PC-3 (cell line): ENCODE measurements at regions not wholly inside any gene's neighbourhood (a gene's known extent, or its start where the extent isn't known, plus 50 kb on each side); places are given as distances from the start of the nearest gene placed in this dataset.

Experiments
- ATAC-seq: fragments of 200-7000 bp; cut with Tn5 transposase; 2 replicates; pipeline ENCODE4 v1.9.1; 2020; ENCODE audit warnings: mild to moderate bottlenecking, moderate library complexity
- BruUV-seq: library from RNA; stranded (reverse); fragments of 400-500 nt; replicated peaks from 2 replicates; lab custom pipeline; 2021; lab: Mats Ljungman, UMichigan
- CTCF ChIA-PET: fragments of 300-600 bp; sonication (Branson Sonifier 250); formaldehyde crosslinking; loops from one replicate; lab custom pipeline; 2022; ENCODE audit warnings: antibody characterized with exemption; lab: Charles Lee
- POLR2A ChIA-PET: fragments of 300-600 bp; sonication (Branson Sonifier 250); formaldehyde crosslinking; loops from one replicate; lab custom pipeline; 2022; ENCODE audit warnings: antibody characterized with exemption; ENCODE audit not compliant: unreplicated experiment; lab: Charles Lee
- DNase-seq: peaks from one replicate; pipeline ENCODE4 v3.0.0-alpha.2; 2015
- H2AFZ ChIP-seq: fragments of 300-600 bp; sonication (generic); 2 replicates; pipeline ENCODE4 v1.6.0; 2016; ENCODE audit warnings: antibody characterized with exemption, low read length
- H3F3A ChIP-seq: fragments of 300-600 bp; sonication (generic); one replicate; pipeline ENCODE4 v1.6.0; 2017; ENCODE audit warnings: antibody characterized with exemption, low read length, control low read depth, mild to moderate bottlenecking; ENCODE audit not compliant: unreplicated experiment
- H3K27ac ChIP-seq: fragments of 300-600 bp; sonication (generic); 2 replicates; pipeline ENCODE4 v1.5.1; 2016; ENCODE audit warnings: mild to moderate bottlenecking, low read length
- H3K27me3 ChIP-seq: fragments of 300-600 bp; sonication (generic); 2 replicates; pipeline ENCODE4 v1.6.1; 2016; ENCODE audit warnings: low read length, mixed read lengths
- H3K36me3 ChIP-seq: fragments of 300-600 bp; sonication (generic); 2 replicates; pipeline ENCODE4 v1.6.1; 2016; ENCODE audit warnings: low read depth, mixed run types, low read length, mixed read lengths
- H3K4me1 ChIP-seq: fragments of 300-600 bp; sonication (generic); 2 replicates; pipeline ENCODE4 v1.5.1; 2016; ENCODE audit warnings: low read length; ENCODE audit not compliant: insufficient read depth
- H3K4me2 ChIP-seq: fragments of 300-600 bp; sonication (generic); 2 replicates; pipeline ENCODE4 v1.6.0; 2016; ENCODE audit warnings: low read length
- H3K4me3 ChIP-seq: fragments of 300-600 bp; sonication (generic); 2 replicates; pipeline ENCODE4 v1.5.1; 2016; ENCODE audit warnings: mild to moderate bottlenecking, low read length, mixed read lengths
- H3K79me2 ChIP-seq: fragments of 300-600 bp; sonication (generic); 2 replicates; pipeline ENCODE4 v1.6.1; 2017; ENCODE audit warnings: low read length, mixed read lengths
- H3K9ac ChIP-seq: fragments of 300-600 bp; sonication (generic); 2 replicates; pipeline ENCODE4 v1.6.0; 2016; ENCODE audit warnings: mild to moderate bottlenecking, low read length
- H3K9me2 ChIP-seq: fragments of 300-600 bp; sonication (generic); replicated peaks from 2 replicates; pipeline ENCODE4 v1.6.1; 2016; ENCODE audit warnings: mixed run types, low read length, mixed read lengths
- H3K9me3 ChIP-seq: fragments of 300-600 bp; sonication (generic); 2 replicates; pipeline ENCODE4 v1.6.1; 2016; ENCODE audit warnings: low read length, mixed read lengths
- H4K20me1 ChIP-seq: fragments of 300-600 bp; sonication (generic); 2 replicates; pipeline ENCODE4 v1.6.1; 2016; ENCODE audit warnings: low read length, mixed read lengths
- EZH2 ChIP-seq: fragments of 300-600 bp; sonication (generic); IDR thresholded peaks from one replicate; pipeline ENCODE4 v1.6.1; 2017; ENCODE audit warnings: antibody characterized with exemption, mild to moderate bottlenecking, low read length; ENCODE audit not compliant: unreplicated experiment
- EZH2phosphoT487 ChIP-seq: fragments of 300-600 bp; sonication (generic); IDR thresholded peaks from 2 replicates; pipeline ENCODE4 v1.6.1; 2018; ENCODE audit warnings: mild to moderate bottlenecking, antibody characterized with exemption, low read length, borderline replicate concordance
- intact Hi-C: fragments of 100-400 bp; cut with micrococcal nuclease; formaldehyde crosslinking; loops from 2 replicates; pipeline ENCODE4 v1.9.0; 2023
- TF ChIP-seq, protein P1 (sequence below): fragments of 300-600 bp; sonication (generic); conservative IDR thresholded peaks from 2 replicates; pipeline ENCODE4 v1.5.1; 2017; ENCODE audit warnings: antibody characterized with exemption, low read depth, mild to moderate bottlenecking, low read length

DNA sequence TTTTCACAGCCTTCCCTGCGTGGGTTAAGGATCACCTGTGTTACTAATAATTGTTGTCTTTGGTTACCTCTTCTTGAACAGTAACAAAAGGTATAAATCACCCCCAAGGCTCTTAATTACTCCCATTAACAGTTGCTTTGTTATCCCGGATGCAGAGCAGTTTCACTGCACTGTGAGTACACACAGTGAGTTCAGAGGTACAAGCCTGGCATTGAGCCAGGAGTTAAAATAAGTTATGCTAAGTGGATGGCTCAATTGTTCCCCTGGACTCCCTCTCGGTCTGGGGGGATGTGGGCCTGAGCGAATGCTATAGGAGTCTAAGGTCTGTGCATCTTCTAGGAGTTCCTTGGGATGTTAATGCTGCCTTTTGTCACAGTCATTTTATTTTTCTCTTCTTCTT is 258.3 kb downstream of the ATG4C start:
- no peaks in the 10 kb centered on the region for H3K9me2 ChIP-seq
- H3K4me3 ChIP-seq, result no peak overlapping the region
- no peaks in the 10 kb centered on the region for H3K36me3 ChIP-seq
- ATAC-seq (no peak), DNase-seq (no peak)
- no peak overlapping the region for H2AFZ ChIP-seq
- no peak overlapping the region for H3K27ac ChIP-seq
- no peak overlapping the region for H3K4me2 ChIP-seq
- H3K4me1 ChIP-seq, result no peaks in the 10 kb centered on the region
- intact Hi-C loops, result no loop called here
- ChIA-PET POLR2A (no interaction called here), CTCF (no interaction called here)
- BruUV-seq, result no TSS peak
- H3K9me3 ChIP-seq, result no peaks in the 10 kb centered on the region
- no peaks in the 10 kb centered on the region for H3F3A ChIP-seq
- no peaks in the 10 kb centered on the region for H4K20me1 ChIP-seq
- TF ChIP-seq EZH2phosphoT487, result no peak
- no peak for TF ChIP-seq EZH2
- TF ChIP-seq, protein P1, sequence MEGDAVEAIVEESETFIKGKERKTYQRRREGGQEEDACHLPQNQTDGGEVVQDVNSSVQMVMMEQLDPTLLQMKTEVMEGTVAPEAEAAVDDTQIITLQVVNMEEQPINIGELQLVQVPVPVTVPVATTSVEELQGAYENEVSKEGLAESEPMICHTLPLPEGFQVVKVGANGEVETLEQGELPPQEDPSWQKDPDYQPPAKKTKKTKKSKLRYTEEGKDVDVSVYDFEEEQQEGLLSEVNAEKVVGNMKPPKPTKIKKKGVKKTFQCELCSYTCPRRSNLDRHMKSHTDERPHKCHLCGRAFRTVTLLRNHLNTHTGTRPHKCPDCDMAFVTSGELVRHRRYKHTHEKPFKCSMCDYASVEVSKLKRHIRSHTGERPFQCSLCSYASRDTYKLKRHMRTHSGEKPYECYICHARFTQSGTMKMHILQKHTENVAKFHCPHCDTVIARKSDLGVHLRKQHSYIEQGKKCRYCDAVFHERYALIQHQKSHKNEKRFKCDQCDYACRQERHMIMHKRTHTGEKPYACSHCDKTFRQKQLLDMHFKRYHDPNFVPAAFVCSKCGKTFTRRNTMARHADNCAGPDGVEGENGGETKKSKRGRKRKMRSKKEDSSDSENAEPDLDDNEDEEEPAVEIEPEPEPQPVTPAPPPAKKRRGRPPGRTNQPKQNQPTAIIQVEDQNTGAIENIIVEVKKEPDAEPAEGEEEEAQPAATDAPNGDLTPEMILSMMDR, result no peak
- H3K27me3 ChIP-seq, result peaks cover 22% of the 10 kb centered on the region; the same call in 1 of the 2 replicates
- no peak overlapping the region for H3K9ac ChIP-seq
- H3K79me2 ChIP-seq, result no peaks in the 10 kb centered on the region

DNA sequence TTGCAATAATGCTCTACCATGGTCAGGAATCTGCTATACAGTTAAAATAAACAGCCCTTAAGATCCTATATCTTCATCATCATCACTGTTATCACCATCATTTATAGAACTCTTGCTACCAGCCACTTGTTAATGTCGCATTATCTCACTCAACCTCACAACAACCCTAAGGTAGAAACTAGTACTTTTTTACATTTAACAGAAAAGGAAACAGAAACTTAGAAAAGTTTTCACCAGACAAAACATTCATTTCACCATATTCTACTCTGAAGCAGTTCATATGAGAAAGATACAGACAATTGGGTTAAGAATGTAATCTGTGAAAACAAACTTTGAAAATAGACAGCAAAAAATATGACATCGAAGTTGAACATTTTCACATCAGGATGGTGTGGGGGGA is 262.6 kb downstream of the ATG4C start:
- Histone ChIP-seq H3K4me3 (no peak overlapping the region), H3K36me3 (no peaks in the 10 kb centered on the region), H3K27ac (no peak overlapping the region), H3K9me3 (no peaks in the 10 kb centered on the region), H3K4me2 (no peak overlapping the region), H3K9me2 (no peaks in the 10 kb centered on the region), H3K27me3 (peaks cover 53% of the 10 kb centered on the region), H3K9ac (no peak overlapping the region), H3K79me2 (no peaks in the 10 kb centered on the region), H3K4me1 (no peaks in the 10 kb centered on the region), H2AFZ (no peak overlapping the region), H3F3A (no peaks in the 10 kb centered on the region), H4K20me1 (no peaks in the 10 kb centered on the region)
- DNase-seq (no peak), ATAC-seq (no peak)
- intact Hi-C loops, result no loop called here
- no TSS peak for BruUV-seq
- POLR2A ChIA-PET, result no interaction called here
- CTCF ChIA-PET, result no interaction called here
- no peak for TF ChIP-seq EZH2
- TF ChIP-seq, protein P1, result no peak

DNA sequence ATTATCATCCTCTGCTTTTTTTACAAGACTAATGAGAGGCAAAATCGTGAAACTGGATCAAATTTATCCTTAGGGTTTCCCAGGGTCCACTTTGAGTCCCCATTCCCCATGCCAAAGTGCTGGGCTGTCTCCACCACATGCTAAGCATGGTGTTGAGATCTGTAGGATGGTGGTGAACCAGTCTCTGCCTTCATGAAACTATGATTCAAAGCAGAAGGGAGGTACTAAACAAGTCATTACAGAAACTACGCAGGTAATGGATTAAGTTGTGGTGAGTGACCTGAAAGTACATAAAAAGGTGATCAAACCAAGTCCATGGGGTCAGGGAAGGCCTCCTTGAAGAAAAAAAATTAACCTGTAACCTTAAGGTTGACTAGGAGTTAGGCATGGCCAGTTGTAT is 265.2 kb downstream of the ATG4C start:
- Histone ChIP-seq H2AFZ (no peak overlapping the region), H3K27ac (no peak overlapping the region), H3K36me3 (no peaks in the 10 kb centered on the region), H3K9me2 (no peaks in the 10 kb centered on the region), H3K27me3 (peaks cover 47% of the 10 kb centered on the region), H3K4me3 (no peak overlapping the region), H3K9me3 (no peaks in the 10 kb centered on the region), H3K4me1 (no peaks in the 10 kb centered on the region), H3F3A (no peaks in the 10 kb centered on the region), H3K4me2 (no peak overlapping the region), H4K20me1 (no peaks in the 10 kb centered on the region), H3K9ac (no peak overlapping the region), H3K79me2 (no peaks in the 10 kb centered on the region)
- no peak for DNase-seq
- ChIA-PET CTCF (no interaction called here), POLR2A (no interaction called here)
- no peak for TF ChIP-seq EZH2phosphoT487
- TF ChIP-seq EZH2, result no peak
- TF ChIP-seq, protein P1, result no peak
- intact Hi-C loops, result no loop called here
- no peak for ATAC-seq
- no TSS peak for BruUV-seq
